ENCODE measurements at regions not wholly inside any gene's neighbourhood (a gene's known extent, or its start where the extent isn't known, plus 50 kb on each side); places are given as distances from the start of the nearest gene placed in this dataset.

GRCh38 chr6:163942790-163943189 is 528.3 kb downstream of the QKI start:
- ATAC-seq: no peak
- 64% methylated on average over 3 of the region's 3 CpGs for WGBS, 2 donors (ENCODE audit: low coverage in 1 of 2)
- peaks cover 24% of the 10 kb centered on the region for H3K27me3 ChIP-seq
- H3K27ac ChIP-seq: no peak overlapping the region
- no peak overlapping the region for H3K4me3 ChIP-seq
- H3K36me3 ChIP-seq: no peaks in the 10 kb centered on the region
- no peaks in the 10 kb centered on the region for H3K9me3 ChIP-seq
- TF ChIP-seq POLR2A (IDR thresholded peaks at IDR 0.05): no peak
- no peak for TF ChIP-seq EP300 (IDR thresholded peaks at IDR 0.05)
- no peak for TF ChIP-seq CTCF (IDR thresholded peaks at IDR 0.05)
- TF ChIP-seq POLR2AphosphoS5 (IDR thresholded peaks at IDR 0.05): no peak
- H3K4me1 ChIP-seq: peaks cover 0 to 35% (median 6%) of the 10 kb centered on the region in 3 donors

GRCh38 chr6:163941624-163941976 is 527.1 kb downstream of the QKI start:
- Histone ChIP-seq H3K36me3 (no peaks in the 10 kb centered on the region), H3K4me3 (no peak overlapping the region), H3K27me3 (peaks cover 24% of the 10 kb centered on the region), H3K27ac (peak overlapping the region in 1 of 4 donors; percentile 19), H3K9me3 (no peaks in the 10 kb centered on the region), H3K4me1 (peaks cover 0 to 28% (median 0%) of the 10 kb centered on the region in 3 donors)
- WGBS, 2 donors (ENCODE audit: low coverage in 1 of 2): 23 to 68% methylated on average over 2 to 4 of the region's 7 CpGs
- TF ChIP-seq CTCF (IDR thresholded peaks at IDR 0.05) (no peak), EP300 (IDR thresholded peaks at IDR 0.05) (no peak), POLR2A (IDR thresholded peaks at IDR 0.05) (no peak), POLR2AphosphoS5 (IDR thresholded peaks at IDR 0.05) (no peak)
- no peak for ATAC-seq

GRCh38 chr6:163940705-163941623 is 526.4 kb downstream of the QKI start:
- no peak overlapping the region for H3K4me3 ChIP-seq
- ATAC-seq: peak; percentile 67
- H3K4me1 ChIP-seq: peaks cover 0 to 27% (median 0%) of the 10 kb centered on the region in 3 donors
- no peaks in the 10 kb centered on the region for H3K36me3 ChIP-seq
- TF ChIP-seq CTCF (IDR thresholded peaks at IDR 0.05) (no peak), POLR2A (IDR thresholded peaks at IDR 0.05) (no peak)
- peak overlapping the region in 1 of 4 donors; percentile 19 for H3K27ac ChIP-seq
- H3K27me3 ChIP-seq: peaks cover 24% of the 10 kb centered on the region
- no peaks in the 10 kb centered on the region for H3K9me3 ChIP-seq
- 63 to 71% methylated on average over 6 to 7 of the region's 10 CpGs for WGBS, 2 donors (ENCODE audit: low coverage in 1 of 2)

- H3K4me3 ChIP-seq: no peak overlapping the region
- 72 to 94% methylated on average over 2 to 3 of the region's 4 CpGs for WGBS, 2 donors (ENCODE audit: low coverage in 1 of 2)
- no peak for ATAC-seq
Measured at GRCh38 chr6:163937071-163937470, 522.6 kb downstream of the QKI start.

More at GRCh38 chr6:163937071-163937470, 522.6 kb downstream of the QKI start:
- Histone ChIP-seq H3K27me3 (peaks cover 21% of the 10 kb centered on the region), H3K27ac (no peak overlapping the region), H3K36me3 (no peaks in the 10 kb centered on the region), H3K4me1 (peaks cover 0 to 9% (median 0%) of the 10 kb centered on the region in 3 donors), H3K9me3 (no peaks in the 10 kb centered on the region)
- no peak for TF ChIP-seq POLR2AphosphoS5 (IDR thresholded peaks at IDR 0.05)
- no peak for TF ChIP-seq POLR2A (IDR thresholded peaks at IDR 0.05)
- TF ChIP-seq CTCF (IDR thresholded peaks at IDR 0.05): no peak
- no peak for TF ChIP-seq EP300 (IDR thresholded peaks at IDR 0.05)
